Ovary (tissue), 7 donors: ENCODE measurements at regions not wholly inside any gene's neighbourhood (a gene's known extent, or its start where the extent isn't known, plus 50 kb on each side); places are given as distances from the start of the nearest gene placed in this dataset.
"Not testable (repeated sequence)": the region's sequence is repeated elsewhere in the genome, so short reads cannot be mapped to it uniquely, and the experiment has no call there.

Experiments
- DNase-seq, 5 donors: peaks; one replicate each; pipeline ENCODE4 v3.0.0-alpha.2; 2019 to 2020
- H3K27ac ChIP-seq, 2 donors: fragments of 200-600 bp; one replicate each; pipeline versions ENCODE4 v1.5.1 to v1.8.0; 2019 to 2022
- H3K27me3 ChIP-seq: fragments of 200-600 bp; one replicate; pipeline ENCODE4 v1.8.0; 2022
- H3K36me3 ChIP-seq: fragments of 200-600 bp; sonication (generic); one replicate; pipeline ENCODE4 v1.5.1; 2019
- H3K4me1 ChIP-seq: one replicate; pipeline ENCODE4 v1.8.1; 2013; ENCODE audit warnings: mild to moderate bottlenecking, moderate library complexity; ENCODE audit not compliant: insufficient read depth
- H3K4me3 ChIP-seq: fragments of 200-600 bp; sonication (generic); one replicate; pipeline ENCODE4 v1.5.1; 2017
- H3K9me3 ChIP-seq, 2 donors: fragments of 200-600 bp in 1 of 2; sonication (generic) in 1 of 2; one replicate each; pipeline versions ENCODE4 v1.5.1 to v1.8.1; 2013 to 2019; ENCODE audit warnings: mild to moderate bottlenecking in 1 of 2, moderate library complexity in 1 of 2
- CTCF ChIP-seq, 3 donors: fragments of 450-650 bp in 2 of 3; fragments of 200-600 bp in 1 of 3; IDR thresholded peaks; one replicate each; pipeline versions ENCODE4 v1.5.1 to v1.8.0; 2016 to 2022; ENCODE audit warnings: antibody characterized with exemption in 3 of 3, mild to moderate bottlenecking in 1 of 3
- EP300 ChIP-seq: sonication (generic); formaldehyde crosslinking; IDR thresholded peaks from one replicate; pipeline ENCODE4 v1.6.1; 2017; ENCODE audit warnings: antibody characterized with exemption
- POLR2A ChIP-seq: fragments of 450-650 bp; IDR thresholded peaks from one replicate; pipeline ENCODE4 v1.6.1; 2017; ENCODE audit warnings: antibody characterized with exemption, mild to moderate bottlenecking, moderate library complexity
- WGBS, 3 donors: extraction: QIAGEN DNeasy Blood & Tissue Kit in 1 of 3; methylation state at CpG; one replicate each; pipeline versions ENCODE4 v1.1.5 to v1.1.7; 2013 to 2017; 5-methylcytosine and 5-hydroxymethylcytosine counted together
- intact Hi-C, 4 donors: fragments of 100-400 bp; cut with DNase I; formaldehyde crosslinking; loops; one replicate each; pipeline versions ENCODE4 v1.11.0 to v1.15.1; 2022 to 2023
- donor health status: DM: no; HTN: no; CAD: no; lungs with moderate emphysema.
- donor health status: DM: no; HTN: no; CAD: no.
- donor health status: Bipolar disorder and iron deficiency.
- donor health status: DM: no; HTN: no; CAD: no.
- donor health status: DM: yes; HTN: yes; CAD: no.

GRCh38 chr20:48375804-48376203 lies 452.0 kb downstream of the PREX1 start:
- no peaks in the 10 kb centered on the region for H3K4me1 ChIP-seq
- no peaks in the 10 kb centered on the region for H3K36me3 ChIP-seq
- 87% methylated on average over 8 of the region's 8 CpGs for WGBS, 3 donors
- no peaks in the 10 kb centered on the region for H3K9me3 ChIP-seq
- no peaks in the 10 kb centered on the region for H3K27me3 ChIP-seq
- TF ChIP-seq EP300, result no peak
- TF ChIP-seq CTCF (IDR thresholded peaks at IDR 0.05), result no peak
- no peak for TF ChIP-seq POLR2A
- intact Hi-C loops, result loop anchor here in 1 of 4 donors (5.0 kb wide), 1 partner anchor 589 kb away; the partner anchor contains the start of gene SULF2
- no peak for DNase-seq
- H3K27ac ChIP-seq, result no peak overlapping the region
- H3K4me3 ChIP-seq, result no peak overlapping the region

- WGBS, 3 donors, result 85 to 90% (median 89%) methylated on average over 16 of the region's 16 CpGs
- no peak overlapping the region for H3K27ac ChIP-seq
- no peak for TF ChIP-seq EP300
- no peak for TF ChIP-seq CTCF (IDR thresholded peaks at IDR 0.05)
- no peak for TF ChIP-seq POLR2A
- intact Hi-C loops, result loop anchor here in 1 of 4 donors (5.0 kb wide), 1 partner anchor 588 kb away; the partner anchor contains the start of gene SULF2
- H3K36me3 ChIP-seq, result no peaks in the 10 kb centered on the region
- no peaks in the 10 kb centered on the region for H3K9me3 ChIP-seq
- no peak overlapping the region for H3K4me3 ChIP-seq
- DNase-seq, result no peak
- no peaks in the 10 kb centered on the region for H3K27me3 ChIP-seq
- no peaks in the 10 kb centered on the region for H3K4me1 ChIP-seq
Measured at GRCh38 chr20:48374991-48375595, 452.7 kb downstream of the PREX1 start.

GRCh38 chr20:48374031-48374907 lies 453.5 kb downstream of the PREX1 start:
- H3K4me1 ChIP-seq, H3K27ac ChIP-seq, H3K36me3 ChIP-seq, H3K27me3 ChIP-seq, H3K4me3 ChIP-seq, intact Hi-C loops, H3K9me3 ChIP-seq: not testable (repeated sequence)
- peak in 1 of 3 donors; percentile 8 for TF ChIP-seq CTCF (IDR thresholded peaks at IDR 0.05)
- DNase-seq, result peak; percentile 45 to 73 (median 64)
- 41 to 46% (median 45%) methylated on average over 26 of the region's 26 CpGs for WGBS, 3 donors

- Histone ChIP-seq H3K9me3 (no peaks in the 10 kb centered on the region), H3K36me3 (no peaks in the 10 kb centered on the region), H3K4me1 (peaks cover under 1% of the 10 kb centered on the region), H3K27me3 (no peaks in the 10 kb centered on the region), H3K27ac (no peak overlapping the region), H3K4me3 (no peak overlapping the region)
- WGBS, 3 donors, result 89 to 93% (median 93%) methylated on average over 19 of the region's 19 CpGs
- intact Hi-C loops, result no loop called here
- DNase-seq, result no peak
- no peak for TF ChIP-seq EP300
- TF ChIP-seq CTCF (IDR thresholded peaks at IDR 0.05), result no peak
- TF ChIP-seq POLR2A, result no peak
Measured at GRCh38 chr20:48373555-48373934, 454.3 kb downstream of the PREX1 start.

GRCh38 chr20:48372851-48373554 lies 454.8 kb downstream of the PREX1 start:
- DNase-seq, H3K36me3 ChIP-seq, H3K4me3 ChIP-seq, H3K4me1 ChIP-seq, H3K9me3 ChIP-seq, H3K27ac ChIP-seq, H3K27me3 ChIP-seq, intact Hi-C loops: not testable (repeated sequence)
- WGBS, 3 donors, result 87 to 93% (median 90%) methylated on average over 34 to 35 of the region's 35 CpGs
